Retinal pigment epithelial cell (primary cell): ENCODE measurements at regions not wholly inside any gene's neighbourhood (a gene's known extent, or its start where the extent isn't known, plus 50 kb on each side); places are given as distances from the start of the nearest gene placed in this dataset.

Experiments
- DNase-seq: peaks from one replicate; pipeline ENCODE4 v3.0.0-alpha.2; 2010; ENCODE audit warnings: low read depth
- H3K4me3 ChIP-seq: 2 replicates; pipeline ENCODE4 v1.5.1; 2011; ENCODE audit warnings: mild to moderate bottlenecking, low read length, control low read depth, moderate library complexity
- CTCF ChIP-seq: conservative IDR thresholded peaks from 2 replicates; pipeline ENCODE4 v1.5.1; 2011; ENCODE audit warnings: low read depth, low read length, control low read depth, inconsistent platforms

GRCh38 chr11:8779107-8779506, 96.5 kb downstream of the RPL27A start:
- no peak for DNase-seq
- H3K4me3 ChIP-seq, result no peak overlapping the region
- no peak for TF ChIP-seq CTCF

GRCh38 chr11:8779732-8780131, 97.1 kb downstream of the RPL27A start:
- TF ChIP-seq CTCF, result no peak
- H3K4me3 ChIP-seq, result no peak overlapping the region
- DNase-seq, result no peak

GRCh38 chr11:8784954-8785353, 102.4 kb downstream of the RPL27A start:
- no peak overlapping the region for H3K4me3 ChIP-seq
- DNase-seq, result no peak
- no peak for TF ChIP-seq CTCF

GRCh38 chr11:8785457-8785856, 102.9 kb downstream of the RPL27A start:
- TF ChIP-seq CTCF, result no peak
- no peak overlapping the region for H3K4me3 ChIP-seq
- no peak for DNase-seq

- no peak for TF ChIP-seq CTCF
- DNase-seq, result no peak
- H3K4me3 ChIP-seq, result no peak overlapping the region
Observed at GRCh38 chr11:8785998-8786397, 103.4 kb downstream of the RPL27A start.

- H3K4me3 ChIP-seq, result no peak overlapping the region
- DNase-seq, result no peak
- TF ChIP-seq CTCF, result no peak
Observed at GRCh38 chr11:8786933-8787332, 104.3 kb downstream of the RPL27A start.

GRCh38 chr11:8787372-8787771, 104.8 kb downstream of the RPL27A start:
- no peak overlapping the region for H3K4me3 ChIP-seq
- TF ChIP-seq CTCF, result no peak
- DNase-seq, result no peak
